HG03039 (cell line): ENCODE measurements at regions not wholly inside any gene's neighbourhood (a gene's known extent, or its start where the extent isn't known, plus 50 kb on each side); places are given as distances from the start of the nearest gene placed in this dataset.
"Not testable (repeated sequence)": the region's sequence is repeated elsewhere in the genome, so short reads cannot be mapped to it uniquely, and the experiment has no call there.

Source experiments
- ATAC-seq: cut with Tn5 transposase; IDR thresholded peaks from one replicate; pipeline ENCODE4 v1.9.1; 2021; ENCODE audit warnings: mild to moderate bottlenecking, moderate library complexity; ENCODE audit not compliant: unreplicated experiment

- no peak for ATAC-seq
Measured at GRCh38 chr1:118304722-118305359, 119.8 kb upstream of the SPAG17 start.

DNA sequence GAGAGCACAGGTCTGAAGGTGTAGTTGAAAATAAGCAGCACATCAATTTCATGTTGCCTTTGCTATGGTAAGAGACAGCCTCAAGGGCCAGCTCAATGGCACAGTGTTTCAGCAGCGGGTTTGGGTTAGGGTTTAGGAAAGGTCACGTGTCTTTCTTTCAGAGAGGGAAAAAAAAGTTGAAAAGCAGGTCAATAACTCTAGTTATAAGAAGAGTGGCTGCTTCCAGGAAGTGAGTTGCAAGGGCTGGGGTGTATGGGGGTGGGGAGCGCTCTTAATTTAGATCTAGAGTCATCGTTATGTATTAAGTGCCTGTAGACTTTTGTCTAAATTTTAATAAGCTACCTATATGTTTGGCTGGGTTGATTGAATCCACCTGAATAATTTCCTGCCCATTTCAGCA is 118.5 kb upstream of the SPAG17 start:
- ATAC-seq: no peak

- no peak for ATAC-seq
Measured at GRCh38 chr1:118303064-118303463, 118.0 kb upstream of the SPAG17 start.

DNA sequence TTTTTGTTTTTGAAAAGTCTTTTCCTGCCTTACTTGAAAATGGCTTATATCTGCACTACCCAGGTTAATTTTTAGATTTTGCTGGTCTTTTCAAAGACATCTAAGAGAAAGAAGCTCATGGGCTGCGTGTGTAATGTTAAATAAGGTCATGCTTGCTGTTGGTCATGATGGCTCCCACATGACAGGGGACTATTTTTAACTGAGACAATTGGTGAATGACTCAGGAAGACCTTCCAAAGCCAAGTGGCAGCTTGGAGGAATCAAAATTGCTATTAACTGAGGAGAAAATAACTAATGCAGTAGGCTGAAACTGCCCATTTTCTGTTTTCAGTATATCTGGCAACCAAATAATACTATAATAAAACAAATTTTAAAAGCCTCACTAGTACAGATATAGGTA is 117.1 kb upstream of the SPAG17 start:
- ATAC-seq: no peak

GRCh38 chr1:118300808-118301207 is 115.8 kb upstream of the SPAG17 start:
- ATAC-seq: no peak

- no peak for ATAC-seq
Measured at GRCh38 chr1:118298397-118298796, 113.4 kb upstream of the SPAG17 start.

DNA sequence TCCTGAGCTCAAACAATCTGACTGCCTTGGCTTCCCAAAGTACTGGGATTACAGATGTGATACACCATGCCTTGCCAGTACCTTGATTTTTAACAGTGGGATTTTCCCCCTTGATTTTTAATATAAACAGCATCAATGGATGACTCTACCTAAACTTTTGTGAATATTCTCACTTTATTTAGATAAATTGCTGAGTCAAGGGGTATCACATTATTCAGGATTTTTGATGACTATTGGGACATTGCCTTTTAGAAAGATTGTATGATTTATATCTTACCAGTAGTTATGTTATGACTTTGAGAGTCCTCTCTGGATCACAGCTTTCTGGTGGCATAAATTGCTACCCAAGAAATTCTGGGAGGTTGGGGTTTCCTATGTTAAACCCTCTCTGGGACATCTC is 112.5 kb upstream of the SPAG17 start:
- ATAC-seq: no peak

GRCh38 chr1:118294875-118295642 is 110.0 kb upstream of the SPAG17 start:
- no peak for ATAC-seq

- no peak for ATAC-seq
Measured at GRCh38 chr1:118291661-118292060, 106.6 kb upstream of the SPAG17 start.

GRCh38 chr1:118290571-118290970 is 105.5 kb upstream of the SPAG17 start:
- ATAC-seq: no peak

- ATAC-seq: no peak
Measured at GRCh38 chr1:118290046-118290445, 105.0 kb upstream of the SPAG17 start.

- ATAC-seq: not testable (repeated sequence)
Measured at GRCh38 chr1:118280656-118281055, 95.6 kb upstream of the SPAG17 start.

- no peak for ATAC-seq
Measured at GRCh38 chr1:118275472-118276115, 90.6 kb upstream of the SPAG17 start.

DNA sequence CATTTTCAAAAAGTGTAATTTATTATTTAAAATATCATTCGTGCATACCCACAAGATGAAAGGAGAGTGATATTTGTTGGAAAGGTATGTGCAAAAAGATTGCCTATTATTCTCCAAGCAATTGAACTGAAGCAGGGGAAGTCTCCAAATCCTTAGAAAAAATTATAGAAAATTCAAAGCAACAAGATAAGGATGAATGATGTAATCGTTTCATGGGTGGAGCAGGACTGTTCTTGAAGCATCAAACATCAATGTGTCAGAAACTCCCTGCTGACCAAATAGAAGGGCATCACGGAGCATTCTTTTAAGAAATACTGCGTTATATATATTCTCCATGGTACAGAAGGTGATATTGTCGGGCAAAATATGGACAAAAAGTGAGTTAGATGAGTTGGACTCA is 87.9 kb upstream of the SPAG17 start:
- ATAC-seq: no peak

- no peak for ATAC-seq
Measured at GRCh38 chr1:118271883-118272282, 86.9 kb upstream of the SPAG17 start.

GRCh38 chr1:118269598-118269997 is 84.6 kb upstream of the SPAG17 start:
- ATAC-seq: no peak

- ATAC-seq: no peak
Measured at GRCh38 chr1:118266436-118266835, 81.4 kb upstream of the SPAG17 start.

DNA sequence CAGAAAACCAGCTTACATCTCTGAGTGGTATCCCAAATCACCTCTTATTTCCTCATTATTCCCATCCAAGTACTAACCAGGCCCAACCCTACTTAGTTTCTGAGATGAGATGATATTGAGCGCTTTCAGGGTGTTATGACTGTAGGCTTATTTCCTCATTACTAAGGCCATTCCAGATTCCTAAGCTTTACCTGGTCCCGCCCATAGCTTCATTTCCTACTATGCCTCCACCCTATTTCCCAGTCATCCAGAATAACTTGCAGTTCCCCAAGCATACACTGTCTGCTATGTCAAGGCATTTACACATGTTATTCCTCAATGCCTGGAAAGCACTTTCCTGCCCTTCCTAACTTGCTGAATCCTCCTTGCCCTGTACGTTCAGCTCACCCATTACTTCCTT is 79.3 kb upstream of the SPAG17 start:
- no peak for ATAC-seq

GRCh38 chr1:118262865-118263264 is 77.8 kb upstream of the SPAG17 start:
- no peak for ATAC-seq

GRCh38 chr1:118258975-118259374 is 73.9 kb upstream of the SPAG17 start:
- no peak for ATAC-seq

DNA sequence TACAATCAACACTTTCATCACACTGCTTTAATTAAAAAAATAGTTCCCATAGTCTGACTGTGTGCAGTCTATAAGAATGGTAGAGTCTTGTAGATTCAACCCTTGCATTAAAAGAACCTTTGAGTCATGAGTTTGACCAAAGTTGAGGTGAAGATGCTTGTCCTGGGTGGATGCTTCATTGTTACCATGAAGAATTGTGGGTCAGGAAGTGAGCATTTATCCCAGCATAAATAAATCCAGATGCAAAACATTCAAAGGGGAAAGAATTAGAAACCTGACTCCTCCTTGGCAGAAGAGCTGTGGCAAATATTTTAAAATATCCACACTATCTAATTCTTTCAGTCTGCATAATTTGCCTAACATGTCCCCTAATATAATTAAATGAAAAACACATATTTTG is 72.9 kb upstream of the SPAG17 start:
- ATAC-seq: no peak
